ENCODE measurements at regions not wholly inside any gene's neighbourhood (a gene's known extent, or its start where the extent isn't known, plus 50 kb on each side); places are given as distances from the start of the nearest gene placed in this dataset.

- ATAC-seq: no peak
These were observed 84.9 kb downstream of the SNX18 start for GRCh38 chr5:54602475-54602874.

- no peak for ATAC-seq
These were observed 84.1 kb downstream of the SNX18 start for GRCh38 chr5:54601411-54602230.

All from activated CD4-positive, CD25-positive, alpha-beta regulatory T cell treated with anti-CD3 and anti-CD28 coated beads, Interleukin-2, amount 50 U/mL, for 24 hours (primary cell).